ENCODE measurements at regions not wholly inside any gene's neighbourhood (a gene's known extent, or its start where the extent isn't known, plus 50 kb on each side); places are given as distances from the start of the nearest gene placed in this dataset.
"Not testable (repeated sequence)": the region's sequence is repeated elsewhere in the genome, so short reads cannot be mapped to it uniquely, and the experiment has no call there.

DNA sequence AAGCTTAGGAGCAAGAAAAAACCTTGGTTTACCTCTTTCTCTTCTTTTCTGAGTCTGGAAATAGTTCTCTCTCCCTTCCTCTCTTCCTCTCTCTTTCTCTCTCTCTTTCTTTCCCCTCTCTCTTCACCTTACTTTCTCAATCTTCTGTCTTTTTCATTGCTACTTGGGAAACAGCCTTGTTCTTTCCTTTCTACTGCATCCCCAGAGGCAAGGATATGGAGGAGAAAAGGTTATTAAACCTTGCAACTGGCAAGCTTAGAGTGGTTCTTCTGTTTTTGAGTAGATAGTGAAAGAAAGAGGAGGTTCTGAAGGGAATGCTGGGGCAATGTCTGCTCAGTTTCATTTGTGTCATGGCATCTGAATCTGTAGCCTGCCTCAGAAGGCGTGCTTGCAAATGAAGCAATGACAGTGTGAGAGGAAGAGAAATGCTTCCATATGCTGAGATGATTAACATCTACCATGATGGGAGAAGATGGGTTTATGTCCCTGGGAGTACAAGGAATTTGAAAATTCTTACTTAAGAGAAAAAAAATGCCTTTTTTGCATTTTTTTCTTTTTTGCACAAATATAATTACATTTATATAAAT is 190.6 kb downstream of the CEP135 start:
- DNase-seq, result no peak

DNA sequence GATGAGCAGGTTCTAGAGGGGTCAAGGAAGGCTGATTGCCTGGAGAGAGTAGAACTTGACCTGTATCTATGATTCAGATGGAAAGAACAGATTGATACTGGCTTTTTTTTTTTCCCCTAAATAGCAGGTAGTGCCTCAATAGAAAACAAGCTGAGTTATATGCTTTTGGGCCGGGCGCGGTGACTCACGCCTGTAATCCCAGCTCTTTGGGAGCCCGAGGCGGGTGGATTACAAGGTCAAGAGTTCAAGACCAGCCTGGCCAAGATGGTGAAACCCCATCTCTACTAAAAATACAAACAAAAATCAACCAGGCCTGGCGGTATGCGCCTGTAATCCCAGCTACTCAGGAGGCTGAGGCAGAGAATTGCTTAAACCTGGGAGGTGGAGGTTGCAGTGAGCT is 186.1 kb downstream of the CEP135 start:
- DNase-seq, result not testable (repeated sequence)

DNA sequence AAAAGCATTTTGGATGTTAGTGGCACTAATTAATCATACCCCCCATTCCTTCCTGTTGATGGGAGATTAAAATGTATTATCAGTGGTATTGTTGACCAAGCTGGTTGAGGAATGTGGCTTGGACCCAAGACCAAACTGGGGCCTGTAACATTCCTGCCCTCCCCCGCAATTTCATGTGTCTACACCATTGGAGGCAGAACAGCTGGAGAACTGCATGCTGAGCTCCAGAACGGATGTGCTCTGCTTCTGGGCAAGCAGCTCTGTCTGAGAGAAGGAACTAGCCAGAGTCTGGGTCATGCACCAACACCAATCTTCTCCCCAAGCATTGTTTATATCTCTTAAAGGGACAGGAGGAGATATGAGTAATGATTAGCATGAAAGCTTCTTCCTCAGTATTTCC is 185.5 kb downstream of the CEP135 start:
- no peak for DNase-seq

DNA sequence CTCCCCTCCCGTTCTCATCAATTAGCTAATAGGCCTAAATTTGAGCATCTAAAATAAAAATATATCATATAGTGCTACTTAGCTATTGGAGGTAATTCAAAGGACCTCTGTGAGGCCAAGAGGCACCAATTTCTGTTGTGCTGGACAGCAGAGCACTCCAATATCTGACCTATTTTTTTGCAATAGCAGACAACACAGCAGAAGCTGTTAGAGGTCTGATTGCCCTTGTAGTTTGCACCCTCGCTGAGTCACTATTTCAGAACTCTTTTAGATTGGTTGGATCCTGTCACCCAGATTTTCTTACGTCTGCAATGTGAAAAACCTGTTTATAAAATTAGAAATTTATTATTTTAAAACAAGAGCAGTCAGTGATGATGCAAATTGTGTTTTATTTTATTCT is 184.1 kb downstream of the CEP135 start:
- no peak for DNase-seq

- DNase-seq, result not testable (repeated sequence)
Measured at GRCh38 chr4:56132188-56132587, 183.4 kb downstream of the CEP135 start.

GRCh38 chr4:56130606-56131155 is 181.9 kb downstream of the CEP135 start:
- DNase-seq, result no peak

DNA sequence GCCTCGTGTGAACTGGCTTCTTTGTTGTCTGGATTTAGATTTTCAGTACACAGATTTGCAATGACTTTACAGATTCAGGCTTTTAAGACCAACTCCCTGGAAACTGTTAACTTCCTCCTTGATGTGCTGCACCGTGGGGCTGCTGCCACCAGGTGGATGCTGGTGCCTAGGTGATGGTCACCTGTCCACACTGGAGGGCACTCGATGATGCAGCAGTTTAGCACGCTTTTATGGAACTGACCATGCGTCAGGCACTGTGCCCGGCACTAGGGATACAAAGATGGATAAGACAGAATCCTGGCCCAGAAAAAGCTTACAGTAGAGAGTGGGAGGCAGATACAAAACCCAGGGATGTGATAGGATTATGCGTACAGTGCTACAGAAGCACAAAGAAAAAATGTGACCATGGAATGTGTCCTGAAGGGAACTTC is 180.7 kb downstream of the CEP135 start:
- no peak for DNase-seq

GRCh38 chr4:56128213-56128612 is 179.5 kb downstream of the CEP135 start:
- no peak for DNase-seq

GRCh38 chr4:56127716-56128115 is 179.0 kb downstream of the CEP135 start:
- no peak for DNase-seq

DNA sequence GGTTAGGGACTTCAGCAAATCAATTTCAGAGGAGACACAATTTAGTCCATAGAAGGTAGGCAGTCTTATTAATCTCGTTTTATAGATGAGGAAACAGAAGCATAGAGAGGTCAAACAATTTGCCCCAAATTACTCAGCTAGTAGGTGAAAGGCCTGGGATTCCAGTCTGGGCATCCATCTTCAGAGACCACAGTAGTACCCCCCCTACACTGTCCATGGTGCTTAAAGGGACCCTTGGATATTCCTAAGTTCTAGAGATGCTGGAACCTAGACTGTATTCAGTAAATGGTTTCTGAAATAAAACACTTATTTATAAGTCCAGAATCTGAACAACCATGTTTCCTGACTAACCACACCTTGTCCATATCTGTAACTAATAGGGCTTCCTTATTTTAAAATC is 174.8 kb downstream of the CEP135 start:
- DNase-seq, result no peak

DNA sequence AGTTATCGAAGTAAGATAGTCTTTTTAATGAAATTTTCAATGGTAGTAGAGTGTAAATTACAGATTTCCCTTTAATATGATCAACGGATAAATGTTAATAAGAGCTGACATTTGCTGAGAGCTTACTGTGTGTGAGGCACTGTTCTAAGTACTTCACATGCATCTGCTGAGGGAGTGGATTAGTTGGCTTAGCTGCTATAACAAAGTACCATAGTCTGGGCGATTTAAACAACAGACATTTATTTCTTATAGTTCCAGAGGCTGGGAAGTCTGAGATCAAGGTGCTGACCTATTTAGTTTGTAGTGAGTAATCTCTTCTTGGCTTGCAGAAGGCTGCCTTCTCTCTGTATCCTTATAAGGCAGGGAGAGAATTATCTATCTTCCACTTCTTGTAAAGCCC is 174.3 kb downstream of the CEP135 start:
- DNase-seq, result no peak

- no peak for DNase-seq
Measured at GRCh38 chr4:56118845-56119244, 170.1 kb downstream of the CEP135 start.

DNA sequence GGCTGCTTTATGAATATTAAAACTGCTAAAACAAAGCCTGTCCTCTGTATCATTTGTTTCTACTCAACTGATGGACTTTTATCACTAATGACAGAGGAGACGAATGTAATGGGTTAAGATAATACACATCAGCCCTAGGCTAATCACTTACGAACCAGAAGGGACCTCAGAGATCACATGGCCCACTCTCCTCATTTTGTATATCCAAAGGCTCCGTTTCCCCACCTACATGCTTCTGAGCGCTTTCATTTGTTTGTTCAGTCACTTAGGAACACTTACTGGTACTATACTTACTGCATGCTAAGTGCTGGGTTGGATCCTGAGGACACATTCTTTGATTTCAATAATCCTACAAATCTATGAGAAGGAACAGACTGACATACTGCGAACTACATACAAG is 169.3 kb downstream of the CEP135 start:
- DNase-seq, result no peak

GRCh38 chr4:56115898-56116297 is 167.2 kb downstream of the CEP135 start:
- DNase-seq, result no peak

DNA sequence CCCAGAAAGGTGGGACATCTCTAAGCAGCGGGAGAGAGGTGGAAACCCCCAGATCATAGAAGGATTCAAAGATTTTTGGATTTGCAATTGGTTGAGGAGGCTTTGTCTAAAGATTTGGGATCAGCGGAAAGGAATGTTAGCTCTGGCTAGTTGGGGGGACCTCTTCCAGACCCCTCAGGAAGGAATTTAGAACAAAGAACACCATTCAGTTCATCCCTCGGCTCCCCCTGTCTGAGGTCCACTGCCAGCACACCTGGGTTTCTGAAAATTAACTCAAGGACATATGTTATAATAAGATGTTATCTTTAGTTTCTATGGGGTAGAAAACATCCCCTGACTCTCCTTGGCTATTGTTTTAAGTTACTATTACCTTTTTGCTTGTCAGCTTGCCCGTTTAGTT is 163.6 kb downstream of the CEP135 start:
- DNase-seq, result no peak

DNA sequence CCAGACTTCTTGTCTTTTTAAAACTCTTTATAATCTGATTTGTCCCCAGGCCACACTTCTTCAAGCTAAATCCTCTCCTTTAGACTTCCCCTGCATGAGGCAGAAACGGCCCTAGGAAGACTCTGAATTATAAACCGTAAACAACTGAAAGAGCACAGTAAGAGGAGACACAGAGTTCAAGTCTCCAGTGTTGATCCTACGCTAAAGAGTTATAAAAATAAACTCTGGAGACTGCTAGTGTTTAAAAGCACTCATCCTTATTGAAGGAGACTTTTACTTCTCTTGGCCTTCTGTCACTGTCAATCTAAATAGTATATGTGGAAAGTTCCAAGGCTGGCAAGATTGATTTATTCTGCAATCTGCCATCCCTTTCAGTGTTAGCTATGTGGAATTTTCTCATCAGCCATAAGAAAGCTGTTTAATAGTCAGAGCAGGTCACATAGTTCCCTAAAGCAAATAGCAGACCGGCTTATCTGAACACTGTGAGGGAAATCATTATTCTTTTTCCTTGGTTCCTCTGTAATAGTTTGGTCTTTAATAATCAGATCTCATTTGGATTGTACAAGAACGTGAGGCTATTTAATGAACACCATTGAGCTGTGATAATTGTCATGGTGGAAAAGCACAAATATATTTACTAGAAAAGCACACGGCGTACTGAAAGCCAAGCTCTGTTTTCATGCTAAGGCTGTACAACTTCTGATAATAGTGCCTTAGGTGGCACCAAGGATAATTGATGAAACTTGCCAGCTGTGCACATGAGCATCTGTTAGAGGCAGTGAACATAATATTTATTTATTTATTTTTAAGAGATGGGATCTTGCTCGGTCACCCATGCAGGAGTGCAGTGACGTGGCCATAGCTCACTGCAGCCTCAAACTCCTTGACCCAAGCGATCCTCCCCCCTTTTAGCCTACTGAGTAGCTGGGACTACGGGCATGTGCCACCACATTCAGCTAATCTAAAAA is 157.7 kb downstream of the CEP135 start:
- DNase-seq, result no peak

DNA sequence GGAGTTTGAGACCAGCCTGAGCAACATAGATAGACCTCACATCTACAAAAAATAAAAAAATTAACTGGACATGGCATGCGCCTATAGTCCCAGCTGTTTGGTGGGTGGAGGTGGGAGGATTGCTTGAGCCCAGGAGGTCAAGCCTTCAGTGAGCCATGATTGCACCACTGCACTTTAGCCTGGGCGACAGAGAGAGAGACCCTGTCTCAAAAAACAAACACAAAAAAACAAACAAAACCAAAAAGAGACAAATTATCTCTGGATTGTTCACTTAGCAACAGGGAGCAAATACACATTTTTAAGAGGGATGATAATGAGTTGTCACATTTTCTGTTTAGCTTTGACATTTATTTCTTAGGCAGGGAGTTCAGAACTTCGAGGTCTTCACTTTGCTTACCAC is 155.4 kb downstream of the CEP135 start:
- DNase-seq, result no peak

DNA sequence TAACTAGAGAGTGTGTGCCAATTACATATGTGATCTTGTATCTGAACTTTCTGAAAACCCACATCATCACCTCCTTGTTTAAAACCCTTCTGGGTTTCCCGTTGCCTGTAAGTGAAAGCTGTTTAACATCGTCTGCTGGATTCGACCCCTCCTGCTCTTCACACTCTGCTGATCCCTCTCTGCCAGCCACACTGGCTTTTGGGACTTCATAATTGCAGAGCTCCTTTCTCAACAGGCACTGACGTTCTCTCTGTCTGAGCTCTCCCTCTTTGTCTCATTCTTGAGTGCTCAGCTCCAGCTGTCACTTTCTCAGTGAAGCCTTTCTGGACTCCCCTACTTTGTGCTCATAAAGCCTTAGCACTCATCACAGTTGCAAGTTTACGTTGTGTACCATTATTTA is 153.9 kb downstream of the CEP135 start:
- DNase-seq, result no peak

GRCh38 chr4:56099378-56099786 is 150.6 kb downstream of the CEP135 start:
- DNase-seq, result no peak

GRCh38 chr4:56093576-56093975 is 144.8 kb downstream of the CEP135 start:
- DNase-seq, result no peak

- DNase-seq, result no peak
Measured at GRCh38 chr4:56092540-56092939, 143.8 kb downstream of the CEP135 start.

GRCh38 chr4:56086561-56086960 is 137.8 kb downstream of the CEP135 start:
- DNase-seq, result no peak

- DNase-seq, result no peak
Measured at GRCh38 chr4:56086073-56086541, 137.4 kb downstream of the CEP135 start.

GRCh38 chr4:56085275-56085674 is 136.5 kb downstream of the CEP135 start:
- DNase-seq, result no peak
